ENCODE measurements at regions not wholly inside any gene's neighbourhood (a gene's known extent, or its start where the extent isn't known, plus 50 kb on each side); places are given as distances from the start of the nearest gene placed in this dataset.

DNA sequence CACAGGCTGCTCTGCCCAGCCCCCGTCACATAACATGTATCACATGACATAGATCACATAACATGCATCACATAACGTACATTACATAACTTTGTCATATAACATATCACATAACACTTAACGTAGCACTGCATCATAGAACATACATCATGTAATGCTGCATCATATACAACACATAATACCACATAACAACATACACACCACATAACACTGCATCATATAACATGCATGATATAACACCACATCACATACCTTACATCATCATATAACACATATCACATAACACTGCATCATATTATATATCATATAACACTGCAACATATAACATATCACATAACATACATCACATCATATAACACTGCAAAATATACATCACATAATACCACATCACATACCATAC, 83.8 kb downstream of the AXIN2 start:
- Histone ChIP-seq H3K18ac (ENCODE audit: low read length) (no peak overlapping the region), H3K27me3 (ENCODE audit: control insufficient read depth in 3 of 3, insufficient read depth in 3 of 3, low read depth in 1 of 3, low read length in 3 of 3) (no peaks in the 10 kb centered on the region), H3K4me3 (ENCODE audit: low read length in 2 of 2) (no peak overlapping the region), H2AK5ac (ENCODE audit: low read depth, low read length) (no peak overlapping the region), H2AFZ (ENCODE audit: low read length) (no peak overlapping the region), H3K36me3 (replicated peaks in 1 of 2; ENCODE audit: control insufficient read depth in 2 of 2, insufficient read depth in 2 of 2, low read length in 2 of 2) (no peaks in the 10 kb centered on the region), H2BK5ac (ENCODE audit: low read length) (no peak overlapping the region), H3K9ac (ENCODE audit: low read depth, low read length, poor library complexity) (no peak overlapping the region), H3K14ac (ENCODE audit: low read length) (no peak overlapping the region), H2BK12ac (ENCODE audit: low read length) (no peak overlapping the region), H2BK120ac (ENCODE audit: low read depth, low read length) (no peak overlapping the region), H3K23ac (ENCODE audit: low read depth, low read length, poor library complexity) (no peak overlapping the region), H4K91ac (ENCODE audit: low read depth, low read length, poor library complexity) (no peak overlapping the region), H3K79me1 (ENCODE audit: low read depth, low read length) (no peaks in the 10 kb centered on the region), H3K9me3 (replicated peaks in 1 of 2; ENCODE audit: control insufficient read depth in 2 of 2, insufficient read depth in 1 of 2, low read depth in 1 of 2, low read length in 2 of 2) (peaks cover 0 to 3% of the 10 kb centered on the region in 2 donors), H2BK15ac (ENCODE audit: low read length) (no peak overlapping the region), H3K4me1 (ENCODE audit: control insufficient read depth in 2 of 2, insufficient read depth in 1 of 2, low read depth in 1 of 2, low read length in 2 of 2) (no peaks in the 10 kb centered on the region), H3K27ac (replicated peaks; ENCODE audit: low read length) (no peak overlapping the region), H3K4me2 (ENCODE audit: insufficient read depth, low read length, poor library complexity, severe bottlenecking) (no peak overlapping the region), H3K4ac (ENCODE audit: low read length) (no peak overlapping the region), H4K8ac (ENCODE audit: low read depth, low read length) (no peak overlapping the region)
- no peak for DNase-seq (ENCODE audit: low spot score)
- WGBS, 2 donors (ENCODE audit: extremely low coverage in 2 of 2, insufficient read length in 2 of 2, insufficient replicate concordance in 1 of 2) = 100% methylated on average over 1 of the region's 3 CpGs; no CpG with 5 or more reads in 1 of the 2 donors

GRCh38 chr17:65474660-65475059, 86.8 kb downstream of the AXIN2 start:
- H3K23ac ChIP-seq (ENCODE audit: low read depth, low read length, poor library complexity) = no peak overlapping the region
- H3K36me3 ChIP-seq (replicated peaks in 1 of 2; ENCODE audit: control insufficient read depth in 2 of 2, insufficient read depth in 2 of 2, low read length in 2 of 2) = no peaks in the 10 kb centered on the region
- no peak overlapping the region for H2BK12ac ChIP-seq (ENCODE audit: low read length)
- H3K79me1 ChIP-seq (ENCODE audit: low read depth, low read length) = no peaks in the 10 kb centered on the region
- no peak overlapping the region for H3K4ac ChIP-seq (ENCODE audit: low read length)
- DNase-seq (ENCODE audit: low spot score) = no peak
- no peak overlapping the region for H3K4me3 ChIP-seq (ENCODE audit: low read length in 2 of 2)
- no peak overlapping the region for H2BK15ac ChIP-seq (ENCODE audit: low read length)
- no peak overlapping the region for H3K14ac ChIP-seq (ENCODE audit: low read length)
- H4K8ac ChIP-seq (ENCODE audit: low read depth, low read length) = no peak overlapping the region
- no peaks in the 10 kb centered on the region for H3K27me3 ChIP-seq (ENCODE audit: control insufficient read depth in 3 of 3, insufficient read depth in 3 of 3, low read depth in 1 of 3, low read length in 3 of 3)
- H2AFZ ChIP-seq (ENCODE audit: low read length) = no peak overlapping the region
- no peak overlapping the region for H2BK120ac ChIP-seq (ENCODE audit: low read depth, low read length)
- WGBS, 2 donors (ENCODE audit: extremely low coverage in 2 of 2, insufficient read length in 2 of 2, insufficient replicate concordance in 1 of 2) = no CpG with 5 or more reads among the region's 2 CpGs
- H4K91ac ChIP-seq (ENCODE audit: low read depth, low read length, poor library complexity) = no peak overlapping the region
- no peak overlapping the region for H3K9ac ChIP-seq (ENCODE audit: low read depth, low read length, poor library complexity)
- no peak overlapping the region for H2BK5ac ChIP-seq (ENCODE audit: low read length)
- no peak overlapping the region for H3K27ac ChIP-seq (replicated peaks; ENCODE audit: low read length)
- H3K4me1 ChIP-seq (ENCODE audit: control insufficient read depth in 2 of 2, insufficient read depth in 1 of 2, low read depth in 1 of 2, low read length in 2 of 2) = peaks cover 0 to 9% of the 10 kb centered on the region in 2 donors
- no peak overlapping the region for H3K18ac ChIP-seq (ENCODE audit: low read length)
- no peak overlapping the region for H3K4me2 ChIP-seq (ENCODE audit: insufficient read depth, low read length, poor library complexity, severe bottlenecking)
- no peak overlapping the region for H2AK5ac ChIP-seq (ENCODE audit: low read depth, low read length)
- peaks cover 0 to 3% of the 10 kb centered on the region in 2 donors for H3K9me3 ChIP-seq (replicated peaks in 1 of 2; ENCODE audit: control insufficient read depth in 2 of 2, insufficient read depth in 1 of 2, low read depth in 1 of 2, low read length in 2 of 2)

GRCh38 chr17:65473985-65474384, 87.5 kb downstream of the AXIN2 start:
- peaks cover 2 to 9% of the 10 kb centered on the region in 2 donors for H3K4me1 ChIP-seq (ENCODE audit: control insufficient read depth in 2 of 2, insufficient read depth in 1 of 2, low read depth in 1 of 2, low read length in 2 of 2)
- no peak overlapping the region for H2BK120ac ChIP-seq (ENCODE audit: low read depth, low read length)
- no peak overlapping the region for H3K14ac ChIP-seq (ENCODE audit: low read length)
- H3K4me2 ChIP-seq (ENCODE audit: insufficient read depth, low read length, poor library complexity, severe bottlenecking) = no peak overlapping the region
- H2AFZ ChIP-seq (ENCODE audit: low read length) = no peak overlapping the region
- H3K27me3 ChIP-seq (ENCODE audit: control insufficient read depth in 3 of 3, insufficient read depth in 3 of 3, low read depth in 1 of 3, low read length in 3 of 3) = no peaks in the 10 kb centered on the region
- no peak overlapping the region for H3K27ac ChIP-seq (replicated peaks; ENCODE audit: low read length)
- DNase-seq (ENCODE audit: low spot score) = no peak
- H3K79me1 ChIP-seq (ENCODE audit: low read depth, low read length) = no peaks in the 10 kb centered on the region
- H3K4ac ChIP-seq (ENCODE audit: low read length) = no peak overlapping the region
- H3K18ac ChIP-seq (ENCODE audit: low read length) = no peak overlapping the region
- no peak overlapping the region for H3K4me3 ChIP-seq (ENCODE audit: low read length in 2 of 2)
- no peak overlapping the region for H2BK15ac ChIP-seq (ENCODE audit: low read length)
- no peak overlapping the region for H4K8ac ChIP-seq (ENCODE audit: low read depth, low read length)
- H2BK5ac ChIP-seq (ENCODE audit: low read length) = no peak overlapping the region
- H4K91ac ChIP-seq (ENCODE audit: low read depth, low read length, poor library complexity) = no peak overlapping the region
- H2BK12ac ChIP-seq (ENCODE audit: low read length) = no peak overlapping the region
- H2AK5ac ChIP-seq (ENCODE audit: low read depth, low read length) = no peak overlapping the region
- H3K23ac ChIP-seq (ENCODE audit: low read depth, low read length, poor library complexity) = no peak overlapping the region
- H3K36me3 ChIP-seq (replicated peaks in 1 of 2; ENCODE audit: control insufficient read depth in 2 of 2, insufficient read depth in 2 of 2, low read length in 2 of 2) = no peaks in the 10 kb centered on the region
- no peaks in the 10 kb centered on the region for H3K9me3 ChIP-seq (replicated peaks in 1 of 2; ENCODE audit: control insufficient read depth in 2 of 2, insufficient read depth in 1 of 2, low read depth in 1 of 2, low read length in 2 of 2)
- H3K9ac ChIP-seq (ENCODE audit: low read depth, low read length, poor library complexity) = no peak overlapping the region

- no peak overlapping the region for H2BK120ac ChIP-seq (ENCODE audit: low read depth, low read length)
- no peak overlapping the region for H3K9ac ChIP-seq (ENCODE audit: low read depth, low read length, poor library complexity)
- H3K4ac ChIP-seq (ENCODE audit: low read length) = no peak overlapping the region
- no peak overlapping the region for H2BK12ac ChIP-seq (ENCODE audit: low read length)
- no CpG with 5 or more reads among the region's 6 CpGs for WGBS, 2 donors (ENCODE audit: extremely low coverage in 2 of 2, insufficient read length in 2 of 2, insufficient replicate concordance in 1 of 2)
- no peaks in the 10 kb centered on the region for H3K79me1 ChIP-seq (ENCODE audit: low read depth, low read length)
- no peak overlapping the region for H4K91ac ChIP-seq (ENCODE audit: low read depth, low read length, poor library complexity)
- no peaks in the 10 kb centered on the region for H3K36me3 ChIP-seq (replicated peaks in 1 of 2; ENCODE audit: control insufficient read depth in 2 of 2, insufficient read depth in 2 of 2, low read length in 2 of 2)
- DNase-seq (ENCODE audit: low spot score) = no peak
- H3K18ac ChIP-seq (ENCODE audit: low read length) = no peak overlapping the region
- H3K14ac ChIP-seq (ENCODE audit: low read length) = no peak overlapping the region
- H2BK15ac ChIP-seq (ENCODE audit: low read length) = no peak overlapping the region
- no peak overlapping the region for H2AFZ ChIP-seq (ENCODE audit: low read length)
- H2BK5ac ChIP-seq (ENCODE audit: low read length) = no peak overlapping the region
- peaks cover 7 to 9% of the 10 kb centered on the region in 2 donors for H3K4me1 ChIP-seq (ENCODE audit: control insufficient read depth in 2 of 2, insufficient read depth in 1 of 2, low read depth in 1 of 2, low read length in 2 of 2)
- H3K27me3 ChIP-seq (ENCODE audit: control insufficient read depth in 3 of 3, insufficient read depth in 3 of 3, low read depth in 1 of 3, low read length in 3 of 3) = no peaks in the 10 kb centered on the region
- no peak overlapping the region for H2AK5ac ChIP-seq (ENCODE audit: low read depth, low read length)
- H3K27ac ChIP-seq (replicated peaks; ENCODE audit: low read length) = no peak overlapping the region
- no peak overlapping the region for H3K4me3 ChIP-seq (ENCODE audit: low read length in 2 of 2)
- H3K4me2 ChIP-seq (ENCODE audit: insufficient read depth, low read length, poor library complexity, severe bottlenecking) = no peak overlapping the region
- no peak overlapping the region for H3K23ac ChIP-seq (ENCODE audit: low read depth, low read length, poor library complexity)
- H4K8ac ChIP-seq (ENCODE audit: low read depth, low read length) = no peak overlapping the region
- H3K9me3 ChIP-seq (replicated peaks in 1 of 2; ENCODE audit: control insufficient read depth in 2 of 2, insufficient read depth in 1 of 2, low read depth in 1 of 2, low read length in 2 of 2) = no peaks in the 10 kb centered on the region
Measured at GRCh38 chr17:65473363-65473762, 88.1 kb downstream of the AXIN2 start.

Measured in neuronal stem cell (in vitro differentiated cells).